IMR-90 (cell line): ENCODE measurements at regions not wholly inside any gene's neighbourhood (a gene's known extent, or its start where the extent isn't known, plus 50 kb on each side); places are given as distances from the start of the nearest gene placed in this dataset.
A peak's percentile ranks its signal among the peaks of the same experiment; 100 is the strongest.

ENCODE experiments used
- ATAC-seq: fragments of 200-7000 bp; cut with Tn5 transposase; 2 replicates; pipeline ENCODE4 v1.9.1; 2020; ENCODE audit warnings: low read depth, mild to moderate bottlenecking, moderate library complexity
- BruUV-seq: library from RNA; stranded (reverse); fragments of 400-500 nt; replicated peaks from 2 replicates; lab custom pipeline; 2021; lab: Mats Ljungman, UMichigan
- CTCF ChIA-PET: fragments of 300-600 bp; formaldehyde crosslinking; extraction: SDS; loops from one replicate; lab custom pipeline; 2021; ENCODE audit warnings: antibody characterized with exemption; lab: Yijun Ruan, JAX
- POLR2A ChIA-PET: fragments of 300-600 bp; sonication (Branson Sonifier 250); formaldehyde crosslinking; loops from one replicate; lab custom pipeline; 2022; ENCODE audit warnings: antibody characterized with exemption; ENCODE audit not compliant: unreplicated experiment; lab: Charles Lee
- DNase-seq: peaks from one replicate; pipeline ENCODE4 v3.0.0; 2013
- H2AFZ ChIP-seq: replicated peaks from 2 replicates; pipeline ENCODE3; 2013; ENCODE audit warnings: low read length, mild to moderate bottlenecking; ENCODE audit not compliant: poor library complexity
- H2AK5ac ChIP-seq: 2 replicates; pipeline ENCODE4 v1.6.1; 2013; ENCODE audit warnings: low read depth, low read length, inconsistent platforms
- H2AK9ac ChIP-seq: replicated peaks from 2 replicates; pipeline ENCODE3; 2013; ENCODE audit warnings: mild to moderate bottlenecking, low read depth, low read length, moderate library complexity; ENCODE audit not compliant: poor library complexity
- H2BK120ac ChIP-seq: 2 replicates; pipeline ENCODE4 v1.6.1; 2013; ENCODE audit warnings: low read depth, low read length, inconsistent platforms
- H2BK15ac ChIP-seq: 3 replicates; pipeline ENCODE4 v1.6.1; 2013; ENCODE audit warnings: low read depth, low read length, inconsistent platforms
- H2BK20ac ChIP-seq: 2 replicates; pipeline ENCODE4 v1.6.1; 2013; ENCODE audit warnings: low read depth, mild to moderate bottlenecking, inconsistent platforms, low read length, moderate library complexity
- H2BK5ac ChIP-seq: 2 replicates; pipeline ENCODE4 v1.6.1; 2013; ENCODE audit warnings: mild to moderate bottlenecking, low read depth, low read length, inconsistent platforms; ENCODE audit not compliant: poor library complexity, severe bottlenecking
- H3K14ac ChIP-seq: replicated peaks from 2 replicates; pipeline ENCODE4 v1.6.1; 2013; ENCODE audit warnings: low read depth, low read length, inconsistent platforms
- H3K18ac ChIP-seq: 2 replicates; pipeline ENCODE4 v1.6.1; 2013; ENCODE audit warnings: low read depth, low read length, control low read depth
- H3K23ac ChIP-seq: 2 replicates; pipeline ENCODE4 v1.6.1; 2013; ENCODE audit warnings: low read depth, low read length, inconsistent platforms
- H3K27ac ChIP-seq: 2 replicates; pipeline ENCODE4 v1.5.1; 2013; ENCODE audit warnings: mild to moderate bottlenecking, control low read depth, low read length; ENCODE audit not compliant: insufficient read depth
- H3K27me3 ChIP-seq: 2 replicates; pipeline ENCODE4 v1.6.1; 2013; ENCODE audit warnings: low read length; ENCODE audit not compliant: control insufficient read depth, insufficient read depth
- H3K36me3 ChIP-seq: 2 replicates; pipeline ENCODE4 v1.6.1; 2013; ENCODE audit warnings: low read length, mixed read lengths; ENCODE audit not compliant: control insufficient read depth, insufficient read depth
- H3K4ac ChIP-seq: 2 replicates; pipeline ENCODE4 v1.6.1; 2013; ENCODE audit warnings: low read depth, low read length, inconsistent platforms
- H3K4me1 ChIP-seq: 2 replicates; pipeline ENCODE4 v1.6.1; 2013; ENCODE audit warnings: low read length, mixed read lengths; ENCODE audit not compliant: control insufficient read depth, insufficient read depth
- H3K4me2 ChIP-seq: 2 replicates; pipeline ENCODE4 v1.6.1; 2013; ENCODE audit warnings: low read depth, mild to moderate bottlenecking, control low read depth, low read length, moderate library complexity
- H3K4me3 ChIP-seq: 2 replicates; pipeline ENCODE4 v1.5.1; 2013; ENCODE audit warnings: low read depth, mild to moderate bottlenecking, control low read depth, low read length, moderate library complexity; ENCODE audit not compliant: insufficient read depth
- H3K56ac ChIP-seq: 2 replicates; pipeline ENCODE4 v1.6.1; 2013; ENCODE audit warnings: low read length, inconsistent platforms; ENCODE audit not compliant: insufficient read depth; ENCODE audit errors: extremely low read depth
- H3K79me1 ChIP-seq, 2 experiments: 2 replicates each; pipeline ENCODE4 v1.6.1; 2013; ENCODE audit warnings: low read length in 2 of 2, inconsistent platforms in 1 of 2, low read depth in 1 of 2
- H3K9ac ChIP-seq: 2 replicates; pipeline ENCODE4 v1.6.1; 2013; ENCODE audit warnings: low read depth, low read length, control low read depth
- H3K9me1 ChIP-seq: 2 replicates; pipeline ENCODE4 v1.6.1; 2013; ENCODE audit warnings: low read length, inconsistent platforms; ENCODE audit not compliant: insufficient read depth
- H3K9me3 ChIP-seq: 2 replicates; pipeline ENCODE4 v1.6.1; 2013; ENCODE audit warnings: low read length; ENCODE audit not compliant: control insufficient read depth, insufficient read depth
- H4K20me1 ChIP-seq: 2 replicates; pipeline ENCODE4 v1.6.1; 2013; ENCODE audit warnings: low read length, inconsistent platforms; ENCODE audit not compliant: insufficient read depth
- H4K5ac ChIP-seq: 2 replicates; pipeline ENCODE4 v1.6.1; 2013; ENCODE audit warnings: mild to moderate bottlenecking, low read depth, low read length, control low read depth
- H4K8ac ChIP-seq, 2 experiments: 2 replicates each; pipeline ENCODE4 v1.6.1; 2013; ENCODE audit warnings: low read depth in 2 of 2, low read length in 2 of 2, control low read depth in 1 of 2, inconsistent platforms in 1 of 2
- H4K91ac ChIP-seq: 2 replicates; pipeline ENCODE4 v1.6.1; 2013; ENCODE audit warnings: low read depth, low read length, inconsistent platforms; ENCODE audit not compliant: insufficient read depth
- BHLHE40 ChIP-seq: fragments of 150-350 bp; IDR thresholded peaks from 2 replicates; pipeline ENCODE4 v1.6.1; 2016; ENCODE audit warnings: mild to moderate bottlenecking, low read depth, low read length
- CEBPB ChIP-seq: IDR thresholded peaks from 2 replicates; pipeline ENCODE4 v1.6.1; 2012; ENCODE audit warnings: low read depth, low read length, improper control_type of control experiment
- CHD1 ChIP-seq: IDR thresholded peaks from 2 replicates; pipeline ENCODE4 v1.6.1; 2012; ENCODE audit warnings: low read depth, low read length, improper control_type of control experiment
- CTCF ChIP-seq: conservative IDR thresholded peaks from 2 replicates; pipeline ENCODE4 v1.5.1; 2012; ENCODE audit warnings: mild to moderate bottlenecking, low read depth, low read length, improper control_type of control experiment
- ELK1 ChIP-seq: fragments of 150-350 bp; IDR thresholded peaks from 2 replicates; pipeline ENCODE4 v1.6.1; 2016; ENCODE audit warnings: low read depth, mild to moderate bottlenecking, low read length, moderate library complexity, borderline replicate concordance
- FOS ChIP-seq: fragments of 150-350 bp; IDR thresholded peaks from 2 replicates; pipeline ENCODE4 v1.6.1; 2016; ENCODE audit warnings: low read depth, low read length
- MAFK ChIP-seq: IDR thresholded peaks from 2 replicates; pipeline ENCODE4 v1.6.1; 2012; ENCODE audit warnings: low read depth, low read length, improper control_type of control experiment
- MAZ ChIP-seq: IDR thresholded peaks from 2 replicates; pipeline ENCODE4 v1.6.1; 2012; ENCODE audit warnings: low read depth, mild to moderate bottlenecking, low read length, improper control_type of control experiment, moderate library complexity, borderline replicate concordance
- MXI1 ChIP-seq: IDR thresholded peaks from 2 replicates; pipeline ENCODE4 v1.6.1; 2012; ENCODE audit warnings: low read depth, mild to moderate bottlenecking, low read length, moderate library complexity, borderline replicate concordance
- NFE2L2 ChIP-seq: fragments of 150-350 bp; IDR thresholded peaks from 2 replicates; pipeline ENCODE4 v1.6.1; 2016; ENCODE audit warnings: low read depth, mild to moderate bottlenecking, low read length
- POLR2A ChIP-seq: IDR thresholded peaks from 2 replicates; pipeline ENCODE4 v1.6.1; 2012; ENCODE audit warnings: mild to moderate bottlenecking, low read depth, low read length
- RAD21 ChIP-seq: IDR thresholded peaks from 2 replicates; pipeline ENCODE4 v1.6.1; 2012; ENCODE audit warnings: low read length, improper control_type of control experiment
- RCOR1 ChIP-seq: IDR thresholded peaks from 2 replicates; pipeline ENCODE4 v1.6.1; 2012; ENCODE audit warnings: mild to moderate bottlenecking, low read length, improper control_type of control experiment; ENCODE audit not compliant: insufficient replicate concordance
- RFX5 ChIP-seq: IDR thresholded peaks from 2 replicates; pipeline ENCODE4 v1.8.0; 2012; ENCODE audit warnings: low read depth, mild to moderate bottlenecking, low read length, moderate library complexity
- SMC3 ChIP-seq: fragments of 150-350 bp; IDR thresholded peaks from 2 replicates; pipeline ENCODE4 v1.6.1; 2016; ENCODE audit warnings: low read depth, mild to moderate bottlenecking, antibody characterized with exemption, low read length, moderate library complexity
- USF2 ChIP-seq: fragments of 150-350 bp; IDR thresholded peaks from 2 replicates; pipeline ENCODE4 v1.6.1; 2017; ENCODE audit warnings: mild to moderate bottlenecking, antibody characterized with exemption, low read length, low read depth
- WGBS, 2 experiments: methylation state at CpG; one replicate each; pipeline versions ENCODE4 v1.1.5 to v1.1.7; 2013; ENCODE audit warnings: missing lambda C conversion rate in 2 of 2; ENCODE audit not compliant: insufficient read length in 1 of 2; ENCODE audit errors: extremely low coverage in 2 of 2; 5-methylcytosine and 5-hydroxymethylcytosine counted together
- dilution Hi-C: fragments of 300-500 bp; cut with HindIII; formaldehyde crosslinking; loops from one replicate; pipeline ENCODE4 v1.14.3; 2018; ENCODE audit warnings: low sequenced_read_pairs; ENCODE audit not compliant: unreplicated experiment
- in situ Hi-C: fragments of 300-500 bp; cut with MboI; formaldehyde crosslinking; loops from 3 replicates; pipeline ENCODE4 v1.14.3; 2019; ENCODE audit warnings: low sequenced_read_pairs, inconsistent platforms, mixed read lengths
- intact Hi-C: fragments of 100-400 bp; cut with micrococcal nuclease; formaldehyde crosslinking; loops from 2 replicates; pipeline ENCODE4 v1.10.0; 2022

- no peak for ATAC-seq
- H2BK120ac ChIP-seq, result peak overlapping the region; percentile 60
These were observed 242.1 kb upstream of the TNP1 start for GRCh38 chr2:217101972-217102371.

More at GRCh38 chr2:217101972-217102371, 242.1 kb upstream of the TNP1 start:
- no peak overlapping the region for H3K23ac ChIP-seq
- no CpG with 5 or more reads among the region's 6 CpGs for WGBS, 2 experiments
- H4K8ac ChIP-seq, result peak overlapping the region in 1 of 2 experiments; percentile 25; a peak in 1 of 4 replicates
- peak overlapping the region; percentile 29 for H2BK5ac ChIP-seq
- ChIA-PET POLR2A (no interaction called here), CTCF (interaction anchor here (0.6 kb wide), 1 partner anchor 207 kb away, joined by 3 read pairs; no protein-coding TSS in a partner anchor)
- H3K18ac ChIP-seq, result peak overlapping the region; percentile 9; the same call in 1 of the 2 replicates
- no peaks in the 10 kb centered on the region for H3K36me3 ChIP-seq
- 0 out of 3 replicates have a peak overlapping the region, but pooled peaks have one; percentile 67 for H2BK15ac ChIP-seq
- no peak overlapping the region for H3K4me3 ChIP-seq
- H3K4me2 ChIP-seq, result no peak overlapping the region
- peaks cover 22% of the 10 kb centered on the region for H3K4me1 ChIP-seq
- intact Hi-C loops, result no loop called here
- in situ Hi-C loops, result no loop called here
- dilution Hi-C loops, result no loop called here
- no peak overlapping the region for H3K14ac ChIP-seq
- peak overlapping the region; percentile 50 for H2BK20ac ChIP-seq
- no TSS peak for BruUV-seq
- H3K9me1 ChIP-seq, result peaks cover 10% of the 10 kb centered on the region
- no peak overlapping the region; the same call in 1 of the 2 replicates for H4K91ac ChIP-seq
- no peak overlapping the region for H2AK9ac ChIP-seq
- H3K27me3 ChIP-seq, result no peaks in the 10 kb centered on the region
- H3K79me1 ChIP-seq, result peaks cover 0 to 4% of the 10 kb centered on the region in 2 experiments; a peak in 1 of 4 replicates
- H2AK5ac ChIP-seq, result peak overlapping the region; percentile 69
- no peak overlapping the region for H3K56ac ChIP-seq
- TF ChIP-seq CTCF (no peak), MAFK (no peak), FOS (no peak), POLR2A (no peak), NFE2L2 (no peak), BHLHE40 (no peak), CHD1 (no peak), MAZ (no peak), MXI1 (no peak), RFX5 (no peak), CEBPB (no peak), ELK1 (no peak), RCOR1 (no peak), USF2 (no peak), RAD21 (no peak), SMC3 (no peak)
- H3K27ac ChIP-seq, result no peak overlapping the region
- no peak overlapping the region for H4K5ac ChIP-seq
- H2AFZ ChIP-seq, result no peak overlapping the region
- no peaks in the 10 kb centered on the region for H3K9me3 ChIP-seq
- no peaks in the 10 kb centered on the region for H4K20me1 ChIP-seq
- no peak for DNase-seq
- no peak overlapping the region for H3K9ac ChIP-seq
- H3K4ac ChIP-seq, result peak overlapping the region; percentile 13; the same call in 1 of the 2 replicates
